ENCODE measurements at regions not wholly inside any gene's neighbourhood (a gene's known extent, or its start where the extent isn't known, plus 50 kb on each side); places are given as distances from the start of the nearest gene placed in this dataset.

DNA sequence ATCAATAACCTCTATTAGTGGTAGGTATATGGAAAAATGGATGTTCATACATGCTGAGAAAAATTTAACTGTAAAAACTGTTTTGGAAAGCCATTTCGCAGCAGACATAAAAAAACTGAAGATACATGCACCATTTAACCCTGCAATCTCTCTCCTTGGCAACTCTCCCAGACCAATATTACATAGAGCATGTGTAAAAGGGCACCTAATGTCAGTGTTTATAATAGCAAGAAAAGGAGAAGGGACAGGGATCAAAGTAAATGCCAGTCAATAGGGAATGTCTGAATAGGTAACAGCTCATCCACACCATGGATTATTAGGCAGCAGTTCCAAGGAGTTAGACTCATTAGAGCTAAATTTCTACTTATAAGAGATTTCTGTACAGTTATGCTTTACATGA, 77.2 kb downstream of the BTG1 start:
- TF ChIP-seq, protein P1, sequence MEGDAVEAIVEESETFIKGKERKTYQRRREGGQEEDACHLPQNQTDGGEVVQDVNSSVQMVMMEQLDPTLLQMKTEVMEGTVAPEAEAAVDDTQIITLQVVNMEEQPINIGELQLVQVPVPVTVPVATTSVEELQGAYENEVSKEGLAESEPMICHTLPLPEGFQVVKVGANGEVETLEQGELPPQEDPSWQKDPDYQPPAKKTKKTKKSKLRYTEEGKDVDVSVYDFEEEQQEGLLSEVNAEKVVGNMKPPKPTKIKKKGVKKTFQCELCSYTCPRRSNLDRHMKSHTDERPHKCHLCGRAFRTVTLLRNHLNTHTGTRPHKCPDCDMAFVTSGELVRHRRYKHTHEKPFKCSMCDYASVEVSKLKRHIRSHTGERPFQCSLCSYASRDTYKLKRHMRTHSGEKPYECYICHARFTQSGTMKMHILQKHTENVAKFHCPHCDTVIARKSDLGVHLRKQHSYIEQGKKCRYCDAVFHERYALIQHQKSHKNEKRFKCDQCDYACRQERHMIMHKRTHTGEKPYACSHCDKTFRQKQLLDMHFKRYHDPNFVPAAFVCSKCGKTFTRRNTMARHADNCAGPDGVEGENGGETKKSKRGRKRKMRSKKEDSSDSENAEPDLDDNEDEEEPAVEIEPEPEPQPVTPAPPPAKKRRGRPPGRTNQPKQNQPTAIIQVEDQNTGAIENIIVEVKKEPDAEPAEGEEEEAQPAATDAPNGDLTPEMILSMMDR (IDR thresholded peaks at IDR 0.05): no peak
- TF ChIP-seq, protein P2, sequence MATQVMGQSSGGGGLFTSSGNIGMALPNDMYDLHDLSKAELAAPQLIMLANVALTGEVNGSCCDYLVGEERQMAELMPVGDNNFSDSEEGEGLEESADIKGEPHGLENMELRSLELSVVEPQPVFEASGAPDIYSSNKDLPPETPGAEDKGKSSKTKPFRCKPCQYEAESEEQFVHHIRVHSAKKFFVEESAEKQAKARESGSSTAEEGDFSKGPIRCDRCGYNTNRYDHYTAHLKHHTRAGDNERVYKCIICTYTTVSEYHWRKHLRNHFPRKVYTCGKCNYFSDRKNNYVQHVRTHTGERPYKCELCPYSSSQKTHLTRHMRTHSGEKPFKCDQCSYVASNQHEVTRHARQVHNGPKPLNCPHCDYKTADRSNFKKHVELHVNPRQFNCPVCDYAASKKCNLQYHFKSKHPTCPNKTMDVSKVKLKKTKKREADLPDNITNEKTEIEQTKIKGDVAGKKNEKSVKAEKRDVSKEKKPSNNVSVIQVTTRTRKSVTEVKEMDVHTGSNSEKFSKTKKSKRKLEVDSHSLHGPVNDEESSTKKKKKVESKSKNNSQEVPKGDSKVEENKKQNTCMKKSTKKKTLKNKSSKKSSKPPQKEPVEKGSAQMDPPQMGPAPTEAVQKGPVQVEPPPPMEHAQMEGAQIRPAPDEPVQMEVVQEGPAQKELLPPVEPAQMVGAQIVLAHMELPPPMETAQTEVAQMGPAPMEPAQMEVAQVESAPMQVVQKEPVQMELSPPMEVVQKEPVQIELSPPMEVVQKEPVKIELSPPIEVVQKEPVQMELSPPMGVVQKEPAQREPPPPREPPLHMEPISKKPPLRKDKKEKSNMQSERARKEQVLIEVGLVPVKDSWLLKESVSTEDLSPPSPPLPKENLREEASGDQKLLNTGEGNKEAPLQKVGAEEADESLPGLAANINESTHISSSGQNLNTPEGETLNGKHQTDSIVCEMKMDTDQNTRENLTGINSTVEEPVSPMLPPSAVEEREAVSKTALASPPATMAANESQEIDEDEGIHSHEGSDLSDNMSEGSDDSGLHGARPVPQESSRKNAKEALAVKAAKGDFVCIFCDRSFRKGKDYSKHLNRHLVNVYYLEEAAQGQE (IDR thresholded peaks at IDR 0.05; ENCODE audit: insufficient read depth in 1 of 2, low read depth in 2 of 2, low read length in 1 of 2): no peak
